Neuronal stem cell (in vitro differentiated cells): ENCODE measurements at regions not wholly inside any gene's neighbourhood (a gene's known extent, or its start where the extent isn't known, plus 50 kb on each side); places are given as distances from the start of the nearest gene placed in this dataset. TPM values are rescaled to one million over a fixed set of nuclear protein-coding genes. Genes with fewer than 3 reads are reported as not detected.

Experiments
- DNase-seq: peaks from one replicate; pipeline ENCODE4 v3.0.0-alpha.2; 2013; ENCODE audit warnings: low spot score
- H2AFZ ChIP-seq: one replicate; pipeline ENCODE4 v1.6.1; 2013; ENCODE audit warnings: mild to moderate bottlenecking, low read length, inconsistent platforms
- H2AK5ac ChIP-seq: 2 replicates; pipeline ENCODE4 v1.6.1; 2013; ENCODE audit warnings: low read depth, mild to moderate bottlenecking, inconsistent platforms, low read length, moderate library complexity, mixed read lengths
- H2BK120ac ChIP-seq: 2 replicates; pipeline ENCODE4 v1.6.1; 2013; ENCODE audit warnings: low read depth, mild to moderate bottlenecking, inconsistent platforms, low read length, moderate library complexity, mixed read lengths
- H2BK12ac ChIP-seq: one replicate; pipeline ENCODE4 v1.6.1; 2013; ENCODE audit warnings: low read length, inconsistent platforms
- H2BK15ac ChIP-seq: 2 replicates; pipeline ENCODE4 v1.6.1; 2013; ENCODE audit warnings: mild to moderate bottlenecking, low read length, inconsistent platforms, mixed read lengths
- H2BK5ac ChIP-seq: one replicate; pipeline ENCODE4 v1.6.1; 2013; ENCODE audit warnings: inconsistent platforms, mild to moderate bottlenecking, low read length, moderate library complexity
- H3K14ac ChIP-seq: one replicate; pipeline ENCODE4 v1.6.1; 2013; ENCODE audit warnings: low read length, inconsistent platforms
- H3K18ac ChIP-seq: 2 replicates; pipeline ENCODE4 v1.6.1; 2013; ENCODE audit warnings: low read length, inconsistent platforms
- H3K23ac ChIP-seq: 2 replicates; pipeline ENCODE4 v1.6.1; 2013; ENCODE audit warnings: low read depth, mild to moderate bottlenecking, mixed read lengths, low read length, inconsistent platforms; ENCODE audit not compliant: poor library complexity
- H3K27ac ChIP-seq: replicated peaks from 3 replicates; pipeline ENCODE4 v1.5.1; 2013; ENCODE audit warnings: low read length, inconsistent platforms
- H3K27me3 ChIP-seq, 3 experiments: 2 replicates each; pipeline ENCODE4 v1.6.1; 2013; ENCODE audit warnings: low read length in 3 of 3, mild to moderate bottlenecking in 2 of 3, inconsistent platforms in 1 of 3, low read depth in 1 of 3, mixed read lengths in 1 of 3, moderate library complexity in 1 of 3; ENCODE audit not compliant: control insufficient read depth in 3 of 3, insufficient read depth in 3 of 3
- H3K36me3 ChIP-seq, 2 donors: replicated peaks in 1 of 2; 2 replicates each; pipeline ENCODE4 v1.6.1; 2013; ENCODE audit warnings: low read length in 2 of 2; ENCODE audit not compliant: control insufficient read depth in 2 of 2, insufficient read depth in 2 of 2
- H3K4ac ChIP-seq: 2 replicates; pipeline ENCODE4 v1.6.1; 2013; ENCODE audit warnings: inconsistent platforms, mild to moderate bottlenecking, low read length, moderate library complexity
- H3K4me1 ChIP-seq, 2 donors: 1 replicate in 1 of 2; 2 replicates in 1 of 2; pipeline ENCODE4 v1.6.1; 2013; ENCODE audit warnings: low read length in 2 of 2, low read depth in 1 of 2; ENCODE audit not compliant: control insufficient read depth in 2 of 2, insufficient read depth in 1 of 2
- H3K4me2 ChIP-seq: one replicate; pipeline ENCODE4 v1.6.1; 2013; ENCODE audit warnings: mild to moderate bottlenecking, low read length, inconsistent platforms; ENCODE audit not compliant: insufficient read depth, poor library complexity, severe bottlenecking
- H3K4me3 ChIP-seq, 2 donors: 2 replicates each; pipeline ENCODE4 v1.5.1; 2013; ENCODE audit warnings: low read length in 2 of 2, mild to moderate bottlenecking in 2 of 2, inconsistent platforms in 1 of 2, moderate library complexity in 1 of 2
- H3K79me1 ChIP-seq: one replicate; pipeline ENCODE4 v1.6.1; 2013; ENCODE audit warnings: low read depth, mild to moderate bottlenecking, inconsistent platforms, low read length, moderate library complexity
- H3K9ac ChIP-seq: one replicate; pipeline ENCODE4 v1.6.1; 2013; ENCODE audit warnings: mild to moderate bottlenecking, low read depth, low read length, inconsistent platforms; ENCODE audit not compliant: poor library complexity
- H3K9me3 ChIP-seq, 2 donors: replicated peaks in 1 of 2; 2 replicates each; pipeline versions ENCODE3 to v1.6.1; 2013; ENCODE audit warnings: low read length in 2 of 2, mild to moderate bottlenecking in 2 of 2, inconsistent platforms in 1 of 2, low read depth in 1 of 2, mixed read lengths in 1 of 2, moderate library complexity in 1 of 2; ENCODE audit not compliant: control insufficient read depth in 2 of 2, insufficient read depth in 1 of 2
- H4K8ac ChIP-seq: one replicate; pipeline ENCODE4 v1.6.1; 2013; ENCODE audit warnings: low read depth, mild to moderate bottlenecking, inconsistent platforms, low read length, moderate library complexity
- H4K91ac ChIP-seq: one replicate; pipeline ENCODE4 v1.6.1; 2013; ENCODE audit warnings: low read length, low read depth, mild to moderate bottlenecking, inconsistent platforms; ENCODE audit not compliant: poor library complexity
- WGBS, 2 donors: extraction: QIAGEN DNeasy Blood & Tissue Kit; methylation state at CpG; one replicate each; pipeline ENCODE4 v1.1.7; 2013; ENCODE audit warnings: missing lambda C conversion rate in 2 of 2, mixed read lengths in 1 of 2; ENCODE audit not compliant: insufficient read length in 2 of 2, insufficient replicate concordance in 1 of 2; ENCODE audit errors: extremely low coverage in 2 of 2; 5-methylcytosine and 5-hydroxymethylcytosine counted together
- small RNA-seq: library from polyadenylated mRNA; stranded (forward); fragments of <200 nt; extraction: miRNeasy Mini kit (QIAGEN cat#:217004); gene quantifications from one replicate; pipeline ENCODE3, GENCODE V24; 2013; ENCODE audit not compliant: insufficient read depth

DNA sequence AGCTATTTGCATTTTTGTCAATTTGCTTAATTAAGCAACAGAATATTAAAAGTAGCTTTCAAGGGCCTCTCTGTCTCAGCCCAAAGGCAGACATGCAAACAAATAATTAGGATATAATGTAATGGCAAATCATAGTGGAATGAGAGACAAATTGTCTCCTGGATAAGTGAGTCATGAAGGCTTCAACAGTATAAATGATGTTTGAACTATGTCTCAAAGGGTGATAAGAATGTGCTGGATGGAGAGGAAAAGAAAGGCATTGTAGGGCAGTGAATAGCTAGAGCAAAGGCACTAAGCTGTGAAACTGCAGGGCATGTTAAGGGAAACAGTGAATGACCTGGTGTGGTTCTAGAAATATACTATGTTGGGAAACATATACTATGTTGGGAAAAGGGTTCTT lies 53.5 kb upstream of the PPP1R12A start:
- Histone ChIP-seq H2AFZ (no peak overlapping the region), H4K8ac (no peak overlapping the region), H3K9me3 (no peaks in the 10 kb centered on the region), H2BK12ac (no peak overlapping the region), H3K23ac (no peak overlapping the region), H3K14ac (no peak overlapping the region), H3K9ac (no peak overlapping the region), H3K4me1 (peaks cover 0 to 4% of the 10 kb centered on the region in 2 donors), H3K18ac (no peak overlapping the region), H3K4ac (no peak overlapping the region), H4K91ac (no peak overlapping the region), H3K36me3 (no peaks in the 10 kb centered on the region), H3K4me3 (no peak overlapping the region), H3K27me3 (no peaks in the 10 kb centered on the region), H2BK15ac (no peak overlapping the region), H3K79me1 (no peaks in the 10 kb centered on the region), H2AK5ac (no peak overlapping the region), H3K4me2 (no peak overlapping the region), H2BK120ac (no peak overlapping the region), H2BK5ac (no peak overlapping the region), H3K27ac (no peak overlapping the region)
- no peak for DNase-seq

DNA sequence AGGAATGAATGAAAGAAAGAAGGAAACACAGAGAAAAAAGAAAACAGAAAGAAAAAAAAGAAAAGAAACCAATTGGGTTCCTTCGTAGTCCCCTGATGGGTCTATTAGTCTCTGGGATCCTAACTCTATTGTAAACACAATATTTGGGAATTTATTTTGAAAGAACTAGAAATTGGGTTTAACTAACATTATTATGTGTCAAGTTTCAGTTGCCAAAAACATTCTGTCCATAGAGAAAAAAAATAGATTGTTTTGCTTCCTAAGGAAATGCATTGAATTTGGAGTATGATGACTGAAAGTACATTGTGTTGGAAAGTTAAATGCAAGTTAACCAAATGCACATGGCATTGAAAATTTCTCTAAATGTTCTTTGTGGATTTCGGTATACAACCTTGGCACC lies 52.8 kb upstream of the PPP1R12A start:
- Histone ChIP-seq H4K91ac (no peak overlapping the region), H3K4ac (no peak overlapping the region), H4K8ac (no peak overlapping the region), H3K27me3 (no peaks in the 10 kb centered on the region), H3K4me1 (peaks cover 0 to 4% of the 10 kb centered on the region in 2 donors), H3K79me1 (no peaks in the 10 kb centered on the region), H3K4me2 (no peak overlapping the region), H2BK120ac (no peak overlapping the region), H3K9me3 (no peaks in the 10 kb centered on the region), H2AK5ac (no peak overlapping the region), H3K4me3 (no peak overlapping the region), H3K9ac (no peak overlapping the region), H3K18ac (no peak overlapping the region), H2BK5ac (no peak overlapping the region), H3K27ac (no peak overlapping the region), H3K14ac (no peak overlapping the region), H2AFZ (no peak overlapping the region), H2BK12ac (no peak overlapping the region), H3K36me3 (no peaks in the 10 kb centered on the region), H2BK15ac (no peak overlapping the region), H3K23ac (no peak overlapping the region)
- WGBS, 2 donors = no CpG with 5 or more reads among the region's 2 CpGs
- DNase-seq = no peak

Small RNAs in the stretch of these regions (small RNA-seq; reads per million reads assigned to genes)
- not detected for gene SNRPGP20
